Effector memory CD8-positive, alpha-beta T cell (primary cell): ENCODE measurements at regions not wholly inside any gene's neighbourhood (a gene's known extent, or its start where the extent isn't known, plus 50 kb on each side); places are given as distances from the start of the nearest gene placed in this dataset.

ENCODE experiments used
- ATAC-seq: fragments of 150-1000 bp; cut with Tn5 transposase; replicated peaks from 2 replicates; pipeline ENCODE4 v1.10.0; 2021; ENCODE audit warnings: mild to moderate bottlenecking, moderate library complexity
- DNase-seq, 3 experiments: peaks; one replicate each; pipeline ENCODE4 v3.0.0; 2021
- H3K27ac Mint-ChIP-seq, 2 donors: one replicate each; pipeline ENCODE4 v1.8.0; 2022; ENCODE audit warnings: mild to moderate bottlenecking in 2 of 2, mixed read lengths in 2 of 2, moderate library complexity in 2 of 2
- H3K27me3 Mint-ChIP-seq, 2 donors: one replicate each; pipeline ENCODE4 v1.8.0; 2022; ENCODE audit warnings: mixed read lengths in 2 of 2
- H3K36me3 Mint-ChIP-seq: one replicate; pipeline ENCODE4 v1.8.0; 2022; ENCODE audit warnings: mild to moderate bottlenecking, moderate library complexity, mixed read lengths; ENCODE audit not compliant: insufficient read depth
- H3K4me1 Mint-ChIP-seq, 2 donors: one replicate each; pipeline ENCODE4 v1.8.0; 2022; ENCODE audit warnings: low read depth in 2 of 2, mixed read lengths in 2 of 2
- H3K4me3 Mint-ChIP-seq, 2 donors: one replicate each; pipeline ENCODE4 v1.8.0; 2022; ENCODE audit warnings: mild to moderate bottlenecking in 2 of 2, mixed read lengths in 2 of 2, moderate library complexity in 2 of 2
- H3K9me3 Mint-ChIP-seq, 2 donors: one replicate each; pipeline ENCODE4 v1.8.0; 2022; ENCODE audit warnings: mixed read lengths in 2 of 2

DNA sequence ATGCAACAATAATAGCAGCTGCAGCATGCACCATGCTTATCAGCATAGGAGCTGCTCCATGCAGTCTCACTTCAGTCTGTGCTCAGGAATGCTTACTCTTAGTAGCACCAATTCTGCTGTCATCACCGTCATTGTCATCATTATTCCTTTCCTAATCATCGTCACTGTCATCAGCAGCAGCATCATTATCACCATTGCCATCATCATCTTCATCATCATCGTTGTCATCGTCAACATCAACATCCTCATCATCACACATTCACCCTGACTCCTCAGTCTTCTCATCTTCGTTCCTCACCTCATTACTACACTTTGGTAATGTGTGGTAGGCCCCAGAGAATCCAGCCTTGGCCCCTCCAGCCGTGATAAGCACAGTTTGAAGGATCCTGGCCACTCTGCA lies 545.0 kb downstream of the TNS3 start:
- Mint-ChIP-seq H3K4me3 (no peak overlapping the region), H3K4me1 (no peaks in the 10 kb centered on the region), H3K36me3 (no peaks in the 10 kb centered on the region), H3K9me3 (peaks cover 13 to 14% of the 10 kb centered on the region in 2 donors), H3K27ac (no peak overlapping the region), H3K27me3 (no peaks in the 10 kb centered on the region)
- ATAC-seq: no peak
- no peak for DNase-seq

DNA sequence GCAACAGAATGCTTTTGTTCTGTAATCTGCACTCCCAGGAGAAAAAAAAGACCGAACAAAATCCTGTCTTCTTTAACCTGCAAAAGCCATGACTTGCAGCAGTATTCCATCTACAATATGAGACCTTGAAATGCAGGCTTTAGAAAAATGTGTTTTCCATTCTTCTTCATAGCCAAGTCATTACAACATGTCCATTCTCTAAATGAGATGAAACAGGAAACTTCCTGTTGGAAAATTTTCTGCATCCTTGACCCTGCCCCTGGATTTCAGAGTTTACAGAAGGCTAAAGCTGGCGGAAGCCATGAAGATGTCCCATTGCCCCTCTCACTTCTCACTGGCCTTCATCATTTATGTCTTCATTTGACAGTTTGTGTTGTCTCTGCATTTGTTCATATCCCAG lies 546.4 kb downstream of the TNS3 start:
- Mint-ChIP-seq H3K36me3 (no peaks in the 10 kb centered on the region), H3K27ac (no peak overlapping the region), H3K4me3 (no peak overlapping the region), H3K27me3 (no peaks in the 10 kb centered on the region), H3K4me1 (no peaks in the 10 kb centered on the region), H3K9me3 (peaks cover 14 to 20% of the 10 kb centered on the region in 2 donors)
- DNase-seq: no peak
- ATAC-seq: no peak

DNA sequence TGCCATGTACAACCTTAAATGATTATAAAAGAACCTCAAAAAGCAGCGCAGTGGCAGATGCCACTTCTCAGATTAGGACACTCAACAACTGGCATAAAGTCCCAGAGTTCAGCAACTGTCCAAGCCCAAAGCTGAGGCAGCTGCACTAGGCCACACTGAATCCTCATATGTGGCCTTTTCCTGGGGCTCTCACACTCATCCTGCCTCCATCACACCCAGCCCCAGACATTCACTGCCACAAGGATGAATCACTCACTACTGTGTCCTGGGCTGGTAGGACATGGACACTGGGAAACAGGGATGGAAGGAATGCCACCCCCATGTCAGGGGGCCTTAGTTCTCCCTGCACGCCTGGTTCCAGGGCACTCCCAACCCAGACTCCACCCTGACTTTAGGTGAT lies 547.7 kb downstream of the TNS3 start:
- ATAC-seq (no peak), DNase-seq (no peak)
- H3K36me3 Mint-ChIP-seq: no peaks in the 10 kb centered on the region
- no peaks in the 10 kb centered on the region for H3K27me3 Mint-ChIP-seq
- H3K9me3 Mint-ChIP-seq: peaks cover 16 to 24% of the 10 kb centered on the region in 2 donors
- no peaks in the 10 kb centered on the region for H3K4me1 Mint-ChIP-seq
- no peak overlapping the region for H3K27ac Mint-ChIP-seq
- H3K4me3 Mint-ChIP-seq: no peak overlapping the region

GRCh38 chr7:47032536-47032908 lies 549.4 kb downstream of the TNS3 start:
- Mint-ChIP-seq H3K4me3 (no peak overlapping the region), H3K27ac (no peak overlapping the region), H3K4me1 (no peaks in the 10 kb centered on the region), H3K9me3 (peaks cover 11% of the 10 kb centered on the region in 2 donors), H3K27me3 (no peaks in the 10 kb centered on the region), H3K36me3 (no peaks in the 10 kb centered on the region)
- DNase-seq (no peak), ATAC-seq (no peak)

DNA sequence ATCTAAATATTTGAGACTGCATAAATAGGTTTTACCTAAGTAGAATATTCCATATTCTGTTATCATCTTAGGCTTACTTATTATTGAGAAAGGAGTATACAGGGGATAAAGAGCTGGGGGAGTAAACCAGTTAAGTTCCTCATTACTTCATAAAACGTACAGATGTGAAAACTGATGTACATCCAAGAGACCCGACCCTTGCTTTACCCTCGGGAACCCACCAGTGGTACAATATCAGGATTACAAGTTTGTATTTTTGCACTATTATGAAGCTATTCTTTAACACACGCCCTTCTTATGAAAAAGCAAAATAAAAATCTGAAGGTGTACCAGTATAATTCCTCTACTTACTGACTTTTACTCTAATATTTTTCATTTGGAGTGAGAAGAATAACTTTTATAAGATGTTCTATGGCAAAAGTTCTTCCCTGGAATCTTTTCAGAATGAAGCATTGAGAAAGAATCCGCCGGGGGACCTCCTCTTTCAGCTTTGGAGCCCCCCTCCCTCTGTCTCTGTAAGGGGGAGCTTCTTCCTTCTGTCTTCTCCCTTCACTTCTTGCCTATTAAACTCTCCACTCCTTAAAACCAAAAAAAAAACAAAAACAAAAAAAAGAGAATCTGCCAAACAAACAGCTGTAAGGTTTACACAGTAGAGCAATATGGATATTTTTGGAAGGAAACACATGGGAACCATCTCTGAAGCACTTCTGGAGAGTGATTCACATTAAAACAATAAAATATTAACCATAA lies 550.0 kb downstream of the TNS3 start:
- no peaks in the 10 kb centered on the region for H3K36me3 Mint-ChIP-seq
- no peaks in the 10 kb centered on the region for H3K4me1 Mint-ChIP-seq
- ATAC-seq: no peak
- H3K27me3 Mint-ChIP-seq: no peaks in the 10 kb centered on the region
- H3K9me3 Mint-ChIP-seq: peaks cover 10 to 11% of the 10 kb centered on the region in 2 donors
- no peak overlapping the region for H3K27ac Mint-ChIP-seq
- no peak for DNase-seq
- H3K4me3 Mint-ChIP-seq: no peak overlapping the region

- no peak for ATAC-seq
- H3K27ac Mint-ChIP-seq: no peak overlapping the region
- H3K4me3 Mint-ChIP-seq: no peak overlapping the region
These were observed 553.6 kb downstream of the TNS3 start for GRCh38 chr7:47028284-47028683.

DNA sequence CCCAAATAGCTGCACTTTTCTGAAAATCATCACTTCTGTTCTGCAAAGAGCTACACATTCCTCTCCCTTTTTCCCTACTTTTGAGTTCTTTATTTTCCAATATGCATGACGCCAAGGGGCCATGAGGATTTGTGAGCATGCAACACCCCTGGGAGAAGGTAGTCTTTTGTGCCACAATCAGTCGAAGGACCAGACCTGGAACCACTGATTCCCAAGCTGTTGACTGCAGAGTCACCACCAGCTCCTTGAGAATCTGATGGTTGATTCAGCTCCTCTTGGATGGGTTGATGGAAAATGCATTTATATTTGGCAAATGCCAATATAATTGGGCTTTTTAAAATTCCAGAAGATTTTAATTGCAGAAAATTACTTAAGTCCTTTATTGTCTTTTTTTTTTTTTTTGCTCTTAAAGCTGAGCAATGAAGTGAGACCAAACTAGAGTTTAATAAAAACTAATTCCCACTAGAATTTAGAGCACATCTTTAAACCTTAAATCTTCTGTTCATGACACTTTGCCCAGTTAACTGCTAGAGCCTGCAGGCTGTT lies 554.1 kb downstream of the TNS3 start:
- H3K4me3 Mint-ChIP-seq: no peak overlapping the region
- ATAC-seq: no peak
- no peaks in the 10 kb centered on the region for H3K27me3 Mint-ChIP-seq
- H3K4me1 Mint-ChIP-seq: no peaks in the 10 kb centered on the region
- no peaks in the 10 kb centered on the region for H3K36me3 Mint-ChIP-seq
- peaks cover 4 to 11% of the 10 kb centered on the region in 2 donors for H3K9me3 Mint-ChIP-seq
- no peak for DNase-seq
- H3K27ac Mint-ChIP-seq: no peak overlapping the region

More at GRCh38 chr7:47028284-47028683, 553.6 kb downstream of the TNS3 start:
- no peak for DNase-seq
- no peaks in the 10 kb centered on the region for H3K36me3 Mint-ChIP-seq
- peaks cover 4 to 11% of the 10 kb centered on the region in 2 donors for H3K9me3 Mint-ChIP-seq
- H3K27me3 Mint-ChIP-seq: no peaks in the 10 kb centered on the region
- no peaks in the 10 kb centered on the region for H3K4me1 Mint-ChIP-seq

DNA sequence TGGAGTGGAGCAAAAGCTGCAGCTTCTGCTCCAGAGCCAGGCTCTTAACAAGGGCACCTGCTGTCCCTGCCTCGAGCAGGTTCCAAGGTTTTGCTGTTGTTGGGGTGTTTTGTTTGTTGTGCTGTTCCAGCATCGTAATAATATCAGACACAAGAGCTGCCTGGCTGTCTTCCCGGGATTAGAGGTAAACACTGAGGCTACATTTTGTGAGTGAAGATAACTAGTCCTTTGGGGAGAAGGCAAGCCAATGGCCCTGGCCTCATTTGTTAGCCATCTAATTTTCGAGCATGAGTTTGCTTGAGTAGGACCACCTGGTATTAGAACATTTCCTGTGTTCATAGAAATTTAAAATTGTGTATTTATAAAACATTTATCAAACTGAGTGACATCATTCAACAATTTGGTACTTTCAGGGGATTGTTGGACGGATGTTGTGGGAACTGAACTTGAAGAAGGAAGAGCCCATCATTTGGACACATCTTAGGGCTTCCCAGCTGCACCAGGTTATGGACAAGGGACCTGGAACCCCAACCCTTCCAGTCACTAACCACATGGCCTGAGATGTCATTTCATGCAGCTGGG lies 555.0 kb downstream of the TNS3 start:
- no peaks in the 10 kb centered on the region for H3K27me3 Mint-ChIP-seq
- ATAC-seq: no peak
- H3K36me3 Mint-ChIP-seq: no peaks in the 10 kb centered on the region
- no peak overlapping the region for H3K4me3 Mint-ChIP-seq
- H3K27ac Mint-ChIP-seq: no peak overlapping the region
- peaks cover 4 to 11% of the 10 kb centered on the region in 2 donors for H3K9me3 Mint-ChIP-seq
- DNase-seq: no peak
- no peaks in the 10 kb centered on the region for H3K4me1 Mint-ChIP-seq

DNA sequence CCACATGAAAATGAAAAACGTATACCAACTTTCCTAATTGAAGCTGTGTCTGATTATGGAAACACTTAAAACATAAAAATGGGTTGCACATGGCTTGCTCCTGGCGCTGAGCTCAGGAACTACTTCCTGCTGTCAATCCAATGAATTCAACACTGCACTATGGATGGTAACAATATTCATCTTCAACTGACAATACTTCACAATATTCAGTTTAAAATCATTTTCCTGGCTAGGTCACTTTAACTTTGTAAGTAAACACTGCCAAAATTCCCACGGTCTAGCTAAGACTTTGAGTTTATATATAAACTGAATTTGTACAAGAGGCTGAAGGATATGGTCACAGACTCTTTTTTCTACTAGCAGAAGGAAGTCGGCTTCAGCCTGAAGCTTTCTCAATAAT lies 556.9 kb downstream of the TNS3 start:
- DNase-seq (no peak), ATAC-seq (no peak)
- H3K4me3 Mint-ChIP-seq: no peak overlapping the region
- H3K27ac Mint-ChIP-seq: no peak overlapping the region
- no peaks in the 10 kb centered on the region for H3K36me3 Mint-ChIP-seq
- no peaks in the 10 kb centered on the region for H3K27me3 Mint-ChIP-seq
- peaks cover 0 to 7% of the 10 kb centered on the region in 2 donors for H3K9me3 Mint-ChIP-seq
- no peaks in the 10 kb centered on the region for H3K4me1 Mint-ChIP-seq

GRCh38 chr7:47008461-47008860 lies 573.5 kb downstream of the TNS3 start:
- no peak for ATAC-seq
- Mint-ChIP-seq H3K27ac (no peak overlapping the region), H3K4me1 (no peaks in the 10 kb centered on the region), H3K9me3 (peaks cover 2 to 7% of the 10 kb centered on the region in 2 donors), H3K36me3 (no peaks in the 10 kb centered on the region), H3K27me3 (no peaks in the 10 kb centered on the region), H3K4me3 (no peak overlapping the region)
- no peak for DNase-seq

DNA sequence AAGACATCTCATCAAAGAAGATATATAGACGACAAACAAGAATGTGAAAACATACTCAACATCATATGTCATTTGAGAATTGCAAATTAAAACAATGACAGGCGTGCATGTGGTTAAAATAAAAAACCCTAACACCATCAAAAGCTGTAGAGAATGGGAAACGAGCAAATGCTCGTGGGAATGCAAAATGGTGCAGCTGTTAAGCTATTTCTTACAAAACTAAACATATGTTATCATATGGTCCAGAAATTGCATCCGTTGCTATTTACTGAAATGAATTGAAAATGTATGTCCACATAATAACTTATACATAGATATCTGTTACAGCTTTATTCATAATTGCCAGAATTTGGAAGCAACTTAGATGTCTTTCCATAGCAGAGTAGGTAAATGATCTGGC lies 574.4 kb downstream of the TNS3 start:
- Mint-ChIP-seq H3K4me3 (no peak overlapping the region), H3K4me1 (no peaks in the 10 kb centered on the region), H3K27ac (no peak overlapping the region), H3K27me3 (no peaks in the 10 kb centered on the region), H3K9me3 (peaks cover 2 to 7% of the 10 kb centered on the region in 2 donors), H3K36me3 (no peaks in the 10 kb centered on the region)
- DNase-seq (no peak), ATAC-seq (no peak)

DNA sequence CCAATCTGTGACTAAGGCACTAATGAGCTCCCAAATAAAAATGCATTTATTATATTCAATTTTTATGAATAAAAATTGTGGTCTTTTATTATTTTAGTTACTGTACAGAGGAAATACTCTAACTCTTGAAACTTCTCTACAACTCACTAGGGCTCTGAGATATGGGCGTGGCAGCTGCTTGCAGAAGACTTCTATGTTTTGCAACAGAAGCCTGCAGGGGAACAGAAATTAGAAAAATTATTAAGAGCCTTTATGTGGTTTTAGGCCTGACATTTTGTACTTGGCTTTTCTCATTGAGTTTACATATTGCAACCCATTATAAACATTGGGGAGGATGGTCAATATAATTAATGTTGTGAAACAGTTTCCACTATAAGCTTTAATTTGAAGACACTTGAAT lies 581.4 kb downstream of the TNS3 start:
- Mint-ChIP-seq H3K27me3 (no peaks in the 10 kb centered on the region), H3K4me3 (no peak overlapping the region), H3K9me3 (peaks cover 2 to 7% of the 10 kb centered on the region in 2 donors), H3K36me3 (no peaks in the 10 kb centered on the region), H3K27ac (no peak overlapping the region), H3K4me1 (no peaks in the 10 kb centered on the region)
- DNase-seq: no peak
- no peak for ATAC-seq

DNA sequence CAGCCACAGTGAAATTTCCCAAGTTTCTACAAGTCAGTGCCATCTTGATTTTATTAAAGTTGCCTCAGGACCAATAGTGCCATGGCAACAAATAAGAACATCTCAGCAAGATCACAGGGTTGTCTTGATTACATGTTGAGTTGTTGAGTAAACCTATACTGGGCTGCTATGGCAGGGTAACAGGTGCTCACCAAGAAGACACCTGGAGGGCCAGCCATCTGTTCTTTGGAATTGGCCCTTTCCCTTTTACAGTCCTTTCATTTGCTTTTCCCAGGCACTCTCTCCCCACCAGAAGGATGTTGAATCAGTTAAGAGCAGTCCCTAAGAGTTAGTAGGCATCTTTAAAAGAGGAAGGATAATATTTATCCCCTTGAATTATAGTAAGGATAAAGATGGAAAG lies 582.0 kb downstream of the TNS3 start:
- Mint-ChIP-seq H3K36me3 (no peaks in the 10 kb centered on the region), H3K27ac (no peak overlapping the region), H3K9me3 (peaks cover 2 to 5% of the 10 kb centered on the region in 2 donors), H3K27me3 (no peaks in the 10 kb centered on the region), H3K4me1 (no peaks in the 10 kb centered on the region), H3K4me3 (no peak overlapping the region)
- ATAC-seq (no peak), DNase-seq (no peak)

DNA sequence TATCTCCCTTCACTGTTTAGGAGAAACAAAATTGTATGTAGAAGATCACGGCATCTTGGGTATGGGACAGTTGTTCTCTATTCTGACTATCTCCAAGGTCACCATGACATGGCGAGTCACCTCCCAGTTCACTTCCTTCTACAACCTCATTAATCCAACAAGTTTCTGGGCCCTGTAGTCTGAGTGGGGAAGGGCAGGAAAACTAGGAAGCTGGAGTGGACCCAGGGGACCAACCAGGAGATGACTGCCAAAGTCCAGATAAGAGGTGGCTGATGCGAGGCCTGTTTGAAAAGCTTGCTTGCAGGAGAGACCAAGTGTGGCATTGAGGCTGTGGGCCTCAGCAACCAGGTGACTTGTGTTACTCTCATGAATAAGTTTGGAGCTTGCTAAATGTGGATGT lies 584.9 kb downstream of the TNS3 start:
- Mint-ChIP-seq H3K27me3 (no peaks in the 10 kb centered on the region), H3K36me3 (no peaks in the 10 kb centered on the region), H3K4me1 (no peaks in the 10 kb centered on the region), H3K4me3 (no peak overlapping the region), H3K9me3 (no peaks in the 10 kb centered on the region), H3K27ac (no peak overlapping the region)
- no peak for ATAC-seq
- no peak for DNase-seq
